ENCODE measurements at regions not wholly inside any gene's neighbourhood (a gene's known extent, or its start where the extent isn't known, plus 50 kb on each side); places are given as distances from the start of the nearest gene placed in this dataset.

DNA sequence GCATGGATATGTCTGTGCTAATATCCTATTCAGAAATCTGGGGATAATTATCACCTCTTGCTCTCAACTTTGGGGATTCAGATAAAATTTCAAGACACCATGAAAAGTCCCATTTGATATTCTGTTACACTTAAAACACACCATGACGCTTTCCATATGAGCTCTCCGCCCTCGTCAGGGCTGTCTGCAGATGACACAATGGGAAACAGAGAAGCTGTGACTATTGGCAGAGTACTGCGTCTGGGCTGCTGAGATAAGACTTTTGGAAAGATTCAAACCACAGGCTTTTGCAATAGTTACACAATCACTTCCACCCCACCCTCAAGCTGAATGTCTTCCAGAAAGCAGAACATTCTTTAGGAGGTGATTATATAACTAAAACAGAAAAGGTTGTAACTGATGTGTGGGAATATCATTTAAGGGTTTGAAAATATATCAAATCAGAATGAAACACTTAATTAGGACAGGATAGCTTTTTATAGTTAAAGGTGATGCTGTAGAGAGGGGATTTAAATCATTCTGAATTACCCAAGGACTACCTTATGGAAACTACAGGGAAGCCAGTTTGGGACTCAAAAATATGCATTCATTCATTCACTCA is 75.3 kb upstream of the TMPO start (continued):
- peak; percentile 41 to 42; a peak in 3 of 4 replicates for TF ChIP-seq RAD21 (CRISPR knock-in tag; conservative IDR thresholded peaks at IDR 0.05 in 1 of 2, IDR thresholded peaks at IDR 0.05 in 1 of 2)
- no peak for TF ChIP-seq ZNF507 (tag; conservative IDR thresholded peaks at IDR 0.05)
- TF ChIP-seq HDAC2 (IDR thresholded peaks at IDR 0.05), result peak; percentile 100
- peak; percentile 85 for TF ChIP-seq CXXC5 (CRISPR knock-in tag; IDR thresholded peaks at IDR 0.05)
- peak; percentile 98 for TF ChIP-seq TRIM24 (IDR thresholded peaks at IDR 0.05)
- no peak for TF ChIP-seq NFIX (CRISPR knock-in tag; IDR thresholded peaks at IDR 0.05; ENCODE audit: low read depth)
- TF ChIP-seq CBFB (CRISPR knock-in tag; IDR thresholded peaks at IDR 0.05), result peak; percentile 90
- peak; percentile 87 to 96; a peak in 3 of 4 replicates for TF ChIP-seq ARNT (IDR thresholded peaks at IDR 0.05)
- 0 out of 2 replicates have a peak, but pooled peaks have one; percentile 70 for TF ChIP-seq ETV5 (CRISPR knock-in tag; IDR thresholded peaks at IDR 0.05; ENCODE audit: low read depth)
- peak; percentile 79; the same call in 1 of the 2 replicates for TF ChIP-seq ZNF589 (CRISPR knock-in tag; IDR thresholded peaks at IDR 0.05; ENCODE audit: low read depth)
- TF ChIP-seq SIX5 (IDR thresholded peaks at IDR 0.05; ENCODE audit: borderline replicate concordance in 1 of 2, insufficient read depth in 1 of 2, low read depth in 1 of 2, low read length in 2 of 2), result no peak
- TF ChIP-seq MEIS2 (IDR thresholded peaks at IDR 0.05; ENCODE audit: partially characterized antibody), result peak; percentile 86
- 0 out of 2 replicates have a peak, but pooled peaks have one; percentile 74 for TF ChIP-seq MEF2D (tag; conservative IDR thresholded peaks at IDR 0.05; ENCODE audit: low read depth)
- no peak for TF ChIP-seq PTRF (tag; IDR thresholded peaks at IDR 0.05)
- TF ChIP-seq, protein P1, sequence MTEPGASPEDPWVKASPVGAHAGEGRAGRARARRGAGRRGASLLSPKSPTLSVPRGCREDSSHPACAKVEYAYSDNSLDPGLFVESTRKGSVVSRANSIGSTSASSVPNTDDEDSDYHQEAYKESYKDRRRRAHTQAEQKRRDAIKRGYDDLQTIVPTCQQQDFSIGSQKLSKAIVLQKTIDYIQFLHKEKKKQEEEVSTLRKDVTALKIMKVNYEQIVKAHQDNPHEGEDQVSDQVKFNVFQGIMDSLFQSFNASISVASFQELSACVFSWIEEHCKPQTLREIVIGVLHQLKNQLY (CRISPR knock-in tag; conservative IDR thresholded peaks at IDR 0.05), result no peak
- peak; percentile 84 for TF ChIP-seq MTA3 (IDR thresholded peaks at IDR 0.05; ENCODE audit: borderline replicate concordance)
- peak; percentile 91 for TF ChIP-seq TEAD2 (tag; IDR thresholded peaks at IDR 0.05)
- TF ChIP-seq ATF7 (IDR thresholded peaks at IDR 0.05), result peak; percentile 94
- TF ChIP-seq SMAD2 (IDR thresholded peaks at IDR 0.05; ENCODE audit: low read depth, low read length), result no peak
- peak; percentile 61 for TF ChIP-seq MYBL2 (IDR thresholded peaks at IDR 0.05; ENCODE audit: low read depth)
- no peak for TF ChIP-seq MYBL2 (CRISPR knock-in tag; IDR thresholded peaks at IDR 0.05; ENCODE audit: borderline replicate concordance)
- TF ChIP-seq NCOA2 (IDR thresholded peaks at IDR 0.05; ENCODE audit: partially characterized antibody in 2 of 2), result peak; percentile 44 to 74
- TF ChIP-seq ZNF134 (CRISPR knock-in tag; conservative IDR thresholded peaks at IDR 0.05), result 0 out of 2 replicates have a peak, but pooled peaks have one; percentile 46
- peak; percentile 65; the same call in 1 of the 2 replicates for TF ChIP-seq BHLHE40 (IDR thresholded peaks at IDR 0.05; ENCODE audit: low read length)
- TF ChIP-seq, protein P2, sequence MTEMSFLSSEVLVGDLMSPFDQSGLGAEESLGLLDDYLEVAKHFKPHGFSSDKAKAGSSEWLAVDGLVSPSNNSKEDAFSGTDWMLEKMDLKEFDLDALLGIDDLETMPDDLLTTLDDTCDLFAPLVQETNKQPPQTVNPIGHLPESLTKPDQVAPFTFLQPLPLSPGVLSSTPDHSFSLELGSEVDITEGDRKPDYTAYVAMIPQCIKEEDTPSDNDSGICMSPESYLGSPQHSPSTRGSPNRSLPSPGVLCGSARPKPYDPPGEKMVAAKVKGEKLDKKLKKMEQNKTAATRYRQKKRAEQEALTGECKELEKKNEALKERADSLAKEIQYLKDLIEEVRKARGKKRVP (CRISPR knock-in tag; IDR thresholded peaks at IDR 0.05), result peak; percentile 88
- TF ChIP-seq ETV1 (tag; conservative IDR thresholded peaks at IDR 0.05; ENCODE audit: low read depth), result peak; percentile 88
- TF ChIP-seq ZNF551 (CRISPR knock-in tag; IDR thresholded peaks at IDR 0.05), result no peak
- TF ChIP-seq ZNF133 (CRISPR knock-in tag; IDR thresholded peaks at IDR 0.05), result no peak
- TF ChIP-seq CBFA2T2 (conservative IDR thresholded peaks at IDR 0.05), result peak; percentile 96
- peak; percentile 46; the same call in 1 of the 2 replicates for TF ChIP-seq GATAD2B (IDR thresholded peaks at IDR 0.05; ENCODE audit: borderline replicate concordance)
- TF ChIP-seq NFXL1 (CRISPR knock-in tag; IDR thresholded peaks at IDR 0.05), result no peak

Data from K562 (cell line).